GM18870 (cell line): ENCODE measurements at regions not wholly inside any gene's neighbourhood (a gene's known extent, or its start where the extent isn't known, plus 50 kb on each side); places are given as distances from the start of the nearest gene placed in this dataset.

ENCODE experiments used
- ATAC-seq: cut with Tn5 transposase; IDR thresholded peaks from one replicate; pipeline ENCODE4 v1.9.1; 2021; ENCODE audit warnings: moderate library complexity; ENCODE audit not compliant: unreplicated experiment

GRCh38 chr6:150651808-150652470 lies 52.3 kb downstream of the PLEKHG1 start:
- no peak for ATAC-seq

DNA sequence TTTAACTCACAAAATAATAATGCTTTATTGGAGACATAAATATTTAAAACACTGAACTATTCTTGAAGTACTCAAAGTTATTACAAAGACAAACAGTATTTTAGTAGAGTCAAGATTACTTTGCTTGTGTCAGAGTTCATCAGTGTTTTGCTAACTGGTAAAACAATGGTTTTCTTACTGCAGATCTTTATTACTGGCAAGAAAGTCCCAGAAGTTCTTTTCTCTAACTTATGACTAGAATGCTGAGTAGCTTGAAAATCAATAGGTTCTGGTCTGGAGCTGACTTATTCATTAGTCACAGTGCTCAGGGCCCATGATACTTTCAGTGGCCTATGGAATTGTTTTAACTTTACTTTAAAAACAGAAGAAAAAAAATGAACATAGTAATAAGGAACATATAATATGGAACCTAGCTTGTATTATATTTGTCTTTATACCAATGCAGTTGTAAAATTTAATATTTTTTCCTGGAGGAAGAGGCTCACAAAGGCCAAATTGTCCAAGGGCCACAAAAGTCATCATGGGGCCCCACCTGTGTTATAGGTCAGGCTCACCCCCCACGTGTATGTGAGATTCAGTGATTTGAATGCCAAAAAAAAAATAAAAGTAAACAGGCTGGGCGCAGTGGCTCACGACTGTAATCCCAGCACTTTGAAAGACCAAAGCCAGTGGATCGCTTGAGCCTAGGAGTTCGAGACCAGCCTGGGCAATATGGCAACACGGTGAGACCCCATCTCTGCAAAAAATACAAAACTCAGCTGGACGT lies 53.3 kb downstream of the PLEKHG1 start:
- ATAC-seq: no peak

DNA sequence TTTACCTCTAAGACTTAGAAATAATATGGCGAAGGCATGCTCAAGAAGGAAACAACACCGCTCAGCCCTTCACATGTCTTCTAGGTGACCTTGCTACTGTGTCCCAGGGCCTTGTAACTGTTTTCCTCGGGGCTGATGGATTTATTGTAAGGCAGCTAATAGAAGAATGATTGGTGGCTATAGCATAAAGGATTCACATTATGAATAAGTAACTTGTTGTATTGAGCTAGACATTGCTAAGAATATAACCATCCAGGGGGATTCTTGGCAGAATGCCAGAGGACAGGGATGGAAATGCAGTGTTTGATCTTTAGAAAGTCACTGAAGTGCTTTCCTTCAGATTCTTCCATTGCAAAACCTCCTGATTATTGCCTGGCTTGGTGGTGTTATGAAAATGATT lies 54.9 kb downstream of the PLEKHG1 start:
- ATAC-seq: no peak

GRCh38 chr6:150656156-150656555 lies 56.5 kb downstream of the PLEKHG1 start:
- ATAC-seq: no peak

DNA sequence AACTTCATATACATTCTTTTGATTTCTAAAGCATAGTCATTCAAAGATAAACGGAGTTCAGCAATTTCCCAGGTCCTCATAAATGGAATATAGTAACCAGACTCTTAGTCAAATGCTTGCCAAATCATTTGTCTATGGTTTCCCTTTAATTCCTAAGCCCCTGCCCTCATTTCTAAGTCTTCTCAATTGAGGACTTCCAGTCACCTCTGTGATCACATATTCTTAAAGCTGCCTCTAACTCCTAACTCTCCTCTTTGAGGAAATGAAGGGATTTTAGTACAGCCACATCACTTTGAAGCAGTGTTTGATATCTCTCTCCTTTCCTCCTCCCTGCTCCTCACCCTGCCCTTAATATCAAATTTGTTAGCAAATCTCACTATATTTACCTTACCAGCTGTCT lies 58.7 kb downstream of the PLEKHG1 start:
- no peak for ATAC-seq

DNA sequence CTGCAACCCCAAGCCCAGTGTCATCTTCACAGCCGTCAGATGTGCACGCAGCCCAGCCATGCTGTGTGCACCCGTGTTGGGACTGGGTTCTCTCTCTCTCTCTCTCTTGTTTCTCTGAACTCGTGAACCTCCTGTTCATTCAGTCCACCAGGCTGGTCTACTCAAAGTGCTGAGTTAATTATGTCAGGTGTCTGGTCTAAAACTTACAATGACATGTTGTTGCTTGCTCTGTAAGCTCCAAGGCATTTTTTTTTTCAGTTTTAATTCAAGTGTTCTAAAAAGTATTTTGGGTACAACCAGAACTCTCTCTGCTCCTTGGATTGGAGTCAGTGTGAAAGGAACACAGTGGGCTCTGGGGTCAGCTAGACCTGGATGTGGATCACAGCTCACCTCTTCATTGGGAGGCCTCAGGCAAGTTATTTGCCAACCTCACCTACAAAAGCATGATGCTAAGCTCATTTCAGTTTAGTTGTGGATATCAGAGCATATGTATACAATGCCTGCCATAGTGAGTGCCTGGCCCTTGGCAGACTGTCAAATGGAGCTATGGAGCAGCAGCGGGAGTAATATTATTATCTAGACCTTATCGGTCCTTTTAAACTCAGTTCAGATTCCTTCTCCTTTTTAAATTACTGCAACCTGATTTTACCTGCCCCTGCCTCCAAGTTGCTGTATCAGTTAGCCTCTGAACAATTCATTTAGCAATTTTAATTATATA lies 59.5 kb downstream of the PLEKHG1 start:
- no peak for ATAC-seq

GRCh38 chr6:150661216-150662007 lies 61.7 kb downstream of the PLEKHG1 start:
- no peak for ATAC-seq

DNA sequence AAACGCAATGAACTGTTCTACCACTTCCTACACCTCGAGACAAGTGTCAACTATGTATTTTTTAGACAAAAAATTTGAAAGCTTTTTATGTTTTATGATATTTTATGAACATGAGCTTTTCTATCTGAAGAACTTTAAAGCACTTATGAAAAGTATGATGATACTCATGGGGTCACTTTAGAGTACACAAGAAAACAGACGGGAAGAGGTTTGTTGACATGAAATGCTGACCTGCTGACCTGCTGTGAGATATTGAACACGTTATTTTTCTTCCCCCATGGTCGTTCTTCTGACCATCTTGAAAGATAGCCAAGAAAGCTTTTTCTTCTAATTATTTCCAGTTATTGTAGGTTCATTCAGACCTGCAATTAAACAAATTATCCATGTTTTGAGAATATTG lies 63.1 kb downstream of the PLEKHG1 start:
- no peak for ATAC-seq

GRCh38 chr6:150664091-150664490 lies 64.4 kb downstream of the PLEKHG1 start:
- ATAC-seq: no peak

GRCh38 chr6:150666071-150666470 lies 66.4 kb downstream of the PLEKHG1 start:
- ATAC-seq: no peak

- no peak for ATAC-seq
These were observed 67.7 kb downstream of the PLEKHG1 start for GRCh38 chr6:150667359-150667758.

DNA sequence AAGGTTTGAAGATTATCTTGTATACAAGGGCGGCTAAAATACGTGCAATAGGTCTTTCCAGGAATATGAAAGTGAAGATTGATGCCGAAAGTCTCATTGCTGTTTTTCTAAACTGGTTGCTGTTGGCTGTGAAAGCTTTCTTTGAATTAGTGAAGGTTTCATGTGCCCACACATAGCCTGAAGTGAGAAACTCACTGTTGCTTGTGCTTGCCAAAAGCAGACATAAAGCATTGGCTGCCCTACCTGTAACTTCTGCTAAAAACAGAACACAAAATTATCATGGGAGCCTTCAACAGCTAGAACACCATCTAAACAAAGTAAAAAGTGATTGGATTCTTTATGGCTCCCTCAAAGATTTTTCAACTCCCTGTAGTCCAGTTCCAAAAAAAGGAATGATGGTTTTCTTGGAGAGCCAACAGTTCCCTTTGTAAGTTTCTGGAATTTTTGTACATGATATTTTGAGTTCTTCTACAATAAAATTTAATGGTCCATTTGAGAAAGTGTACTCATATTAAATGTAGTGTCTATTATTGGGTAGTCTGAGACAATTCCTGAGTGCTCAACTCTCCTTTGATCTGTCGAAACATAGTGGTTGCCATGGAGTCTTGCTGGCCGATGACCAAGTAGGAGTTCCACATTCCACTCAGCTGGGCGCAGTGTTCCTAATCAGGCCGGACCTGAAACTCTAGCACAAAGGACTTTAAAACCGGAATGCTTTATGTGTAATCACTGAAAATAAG lies 68.5 kb downstream of the PLEKHG1 start:
- ATAC-seq: no peak

- ATAC-seq: no peak
These were observed 69.2 kb downstream of the PLEKHG1 start for GRCh38 chr6:150668900-150669302.

DNA sequence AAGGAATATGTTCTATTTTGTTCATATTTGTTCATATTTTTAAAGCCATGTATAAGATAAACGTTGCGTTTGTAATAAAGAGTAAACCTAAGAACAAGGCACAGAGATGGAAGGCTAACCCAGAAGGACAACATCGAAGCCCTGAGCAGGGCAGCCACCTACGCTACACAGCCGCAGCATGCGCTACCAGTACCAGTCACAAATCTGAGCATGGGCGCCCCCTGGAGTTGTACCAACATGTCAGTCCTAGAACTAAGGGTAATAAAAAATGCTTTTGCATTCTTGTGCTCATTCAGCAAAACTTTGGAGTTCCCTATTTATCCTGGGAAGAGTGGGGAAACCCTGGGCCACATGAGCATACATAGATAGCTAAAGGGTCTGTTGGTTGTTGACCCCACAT lies 70.6 kb downstream of the PLEKHG1 start:
- no peak for ATAC-seq

- no peak for ATAC-seq
These were observed 73.1 kb downstream of the PLEKHG1 start for GRCh38 chr6:150672800-150673199.

DNA sequence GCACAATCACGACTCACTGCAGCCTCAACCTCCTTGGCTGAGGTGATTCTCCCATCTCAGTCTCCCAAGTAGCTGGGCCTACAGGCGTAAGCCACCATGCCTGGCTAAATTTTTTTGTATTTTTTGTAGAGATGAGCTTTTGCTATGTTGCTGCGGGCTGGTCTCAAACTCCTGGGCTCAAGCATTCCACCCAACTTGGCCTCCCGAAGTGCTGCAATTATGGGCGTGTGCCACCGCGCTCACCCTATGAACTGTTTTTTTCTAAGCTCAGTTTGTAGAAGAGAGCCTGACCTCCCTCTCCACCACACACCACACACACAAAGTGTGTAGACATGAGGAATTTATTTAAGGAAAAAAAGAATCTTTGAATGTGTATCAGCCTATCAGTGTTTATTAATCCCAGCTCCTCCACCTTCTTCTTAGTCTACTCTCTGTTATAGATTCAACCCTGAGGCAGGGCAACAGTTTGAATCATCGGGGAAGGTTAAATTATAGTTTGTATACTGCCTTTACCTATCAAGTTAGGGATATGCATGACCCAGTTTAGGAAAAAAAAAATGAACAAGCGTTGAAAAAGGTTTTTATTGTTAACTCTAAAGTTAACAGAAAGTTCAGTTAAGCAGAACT lies 74.1 kb downstream of the PLEKHG1 start:
- ATAC-seq: no peak

- ATAC-seq: no peak
These were observed 76.7 kb downstream of the PLEKHG1 start for GRCh38 chr6:150676344-150676743.

DNA sequence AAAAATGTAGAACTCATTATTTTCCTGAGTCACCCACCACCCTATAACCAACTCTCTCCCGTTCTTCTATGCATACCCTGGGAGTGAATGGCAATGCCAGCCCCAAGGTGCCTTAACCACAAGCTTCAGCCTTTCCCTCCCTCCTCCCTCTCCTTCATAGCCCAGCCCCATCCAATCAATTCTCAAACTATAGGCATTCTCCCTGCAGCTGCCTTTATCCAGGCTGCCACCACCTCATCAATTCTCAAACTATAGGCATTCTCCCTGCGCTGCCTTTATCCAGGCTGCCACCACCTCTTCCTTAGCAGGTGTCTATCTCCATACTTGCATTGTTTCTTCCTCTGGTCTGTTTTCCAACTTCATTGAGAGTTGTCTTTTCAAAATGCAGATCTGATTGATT lies 77.1 kb downstream of the PLEKHG1 start:
- no peak for ATAC-seq

GRCh38 chr6:150680510-150680909 lies 80.8 kb downstream of the PLEKHG1 start:
- no peak for ATAC-seq
